SK-MEL-5 (cell line): ENCODE measurements at regions not wholly inside any gene's neighbourhood (a gene's known extent, or its start where the extent isn't known, plus 50 kb on each side); places are given as distances from the start of the nearest gene placed in this dataset.

Experiments
- DNase-seq: peaks from one replicate; pipeline ENCODE4 v3.0.0-alpha.2; 2016; ENCODE audit warnings: low read depth, low spot score
- in situ Hi-C: cut with HindIII; loops from 2 replicates; pipeline ENCODE4 v1.10.0; 2016; ENCODE audit warnings: low sequenced_read_pairs, high pct_unique_total_duplicates, low pct_unique_long_range_greater_than_20kb

DNA sequence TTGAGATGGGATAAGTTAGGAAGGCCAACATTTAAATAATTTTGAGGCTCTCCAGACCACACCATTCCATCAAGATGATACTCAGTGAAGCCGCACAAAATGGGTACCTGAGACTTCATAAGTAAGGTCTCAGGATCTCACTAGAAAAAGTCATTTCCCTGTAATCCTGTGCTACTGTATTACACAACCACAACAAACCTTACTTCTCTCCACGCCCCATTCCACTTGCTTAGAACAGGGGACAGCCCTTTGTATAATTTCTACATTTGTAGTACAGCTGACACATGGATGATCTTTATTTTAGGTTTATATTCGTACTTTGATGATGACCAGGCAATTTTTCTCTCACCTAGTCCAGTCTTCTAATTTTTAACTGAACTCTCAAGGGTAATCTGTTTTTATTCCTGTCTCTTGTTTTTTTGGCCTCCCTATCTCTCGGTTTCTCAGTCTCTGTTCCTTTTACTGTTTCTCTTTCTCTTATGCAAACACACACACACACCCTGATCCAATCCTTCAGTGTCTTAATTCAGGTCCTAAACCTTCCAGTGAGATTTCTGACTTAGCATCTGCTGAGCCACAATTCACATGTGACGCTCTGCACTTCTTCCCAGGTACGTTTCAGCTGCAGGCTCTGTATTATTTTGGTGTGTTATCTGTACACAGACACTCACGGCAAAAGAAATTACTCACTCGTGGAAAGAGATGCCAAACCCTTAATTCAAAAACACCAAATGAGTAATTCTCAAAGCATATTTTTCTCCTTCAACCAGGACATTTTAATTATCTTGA lies 223.2 kb upstream of the THBS1 start:
- DNase-seq: no peak

DNA sequence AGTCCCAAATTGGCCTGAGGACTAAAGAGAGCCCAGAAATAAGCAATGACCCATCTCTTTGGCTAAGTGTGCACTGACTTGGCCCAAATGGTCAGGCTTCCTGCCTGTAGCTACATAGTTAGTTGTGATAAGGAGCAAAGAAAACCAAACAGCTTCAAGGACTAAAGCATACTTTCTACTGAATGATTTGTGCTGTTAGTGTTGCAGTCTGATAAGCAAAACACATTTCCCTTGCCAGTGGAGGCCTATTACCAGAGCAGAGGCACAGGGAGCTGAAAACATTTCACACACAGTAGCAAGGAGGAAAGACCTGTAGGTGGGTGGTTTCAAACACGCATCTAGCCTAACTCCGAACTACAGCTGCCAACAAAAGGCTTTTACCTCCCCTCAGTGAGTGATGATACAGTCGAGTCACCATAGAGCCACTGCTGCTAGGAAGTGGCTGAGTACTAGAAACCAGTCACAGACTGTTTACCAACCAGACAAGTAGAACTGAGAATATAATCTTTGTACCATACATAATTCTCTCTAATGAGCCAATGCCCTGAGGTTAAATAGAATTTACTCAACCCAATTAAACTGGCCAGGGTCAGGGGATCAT lies 222.3 kb upstream of the THBS1 start:
- DNase-seq: no peak
- in situ Hi-C loops: no loop called here

More for the DNA sequence above, 223.2 kb upstream of the THBS1 start:
- in situ Hi-C loops: no loop called here

GRCh38 chr15:39359771-39360170 lies 221.1 kb upstream of the THBS1 start:
- in situ Hi-C loops: no loop called here
- no peak for DNase-seq

DNA sequence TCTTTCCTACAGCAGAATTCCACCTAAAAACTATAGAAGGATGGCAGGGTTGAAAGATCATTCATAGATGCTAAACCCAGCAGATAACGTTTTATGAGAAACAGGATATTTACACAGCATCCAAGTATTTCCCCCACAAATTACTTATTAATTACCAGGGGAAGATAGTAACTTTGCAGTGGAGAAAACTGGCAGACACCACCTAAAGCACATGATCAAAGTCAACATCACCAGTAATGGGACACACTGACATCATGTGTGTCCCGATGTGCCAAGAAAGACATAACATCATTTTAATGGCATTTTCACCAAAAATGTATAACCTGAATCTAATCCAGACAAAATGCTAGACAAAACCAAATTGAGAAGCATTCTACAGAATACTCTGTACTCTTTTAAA lies 220.4 kb upstream of the THBS1 start:
- DNase-seq: no peak
- in situ Hi-C loops: no loop called here

DNA sequence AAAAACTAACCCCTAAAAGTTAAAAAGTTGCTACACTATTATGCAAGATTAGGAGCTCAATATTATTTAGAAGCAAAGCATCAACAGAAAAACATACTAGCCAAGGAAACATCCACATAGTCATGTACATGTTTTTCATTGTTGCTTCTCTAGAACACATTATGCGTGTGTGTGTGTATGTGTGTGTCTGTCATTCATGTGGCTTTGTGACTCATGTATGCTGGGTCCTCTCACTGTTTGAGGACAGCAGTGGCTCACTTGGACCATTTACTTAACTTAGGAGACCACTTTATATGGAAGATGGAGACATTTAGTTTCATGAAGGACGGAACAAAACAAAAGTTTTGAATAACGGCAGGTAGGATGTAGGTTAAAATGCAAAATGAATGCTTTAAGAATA lies 219.4 kb upstream of the THBS1 start:
- in situ Hi-C loops: no loop called here
- DNase-seq: no peak

GRCh38 chr15:39362821-39363561 lies 217.9 kb upstream of the THBS1 start:
- no peak for DNase-seq
- in situ Hi-C loops: no loop called here

GRCh38 chr15:39363761-39364586 lies 216.9 kb upstream of the THBS1 start:
- no peak for DNase-seq
- in situ Hi-C loops: no loop called here

DNA sequence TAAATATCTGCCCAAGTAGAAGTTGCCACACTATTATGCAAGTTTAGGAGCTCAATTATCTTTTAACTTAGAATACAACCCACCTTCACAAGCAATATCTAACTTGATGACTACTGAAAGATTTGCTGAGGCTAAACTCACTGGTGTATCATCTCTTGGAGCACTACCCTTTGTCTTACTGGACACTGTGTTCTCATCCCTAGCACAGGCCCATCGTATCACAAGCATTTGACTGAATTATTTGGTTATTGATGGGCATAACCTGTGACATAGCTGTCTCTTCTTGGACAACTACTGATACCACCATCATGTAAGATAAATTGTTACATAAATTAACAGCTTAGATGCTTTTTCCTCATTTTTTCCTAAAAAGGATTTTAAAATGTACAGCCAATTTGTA lies 216.2 kb upstream of the THBS1 start:
- no peak for DNase-seq

DNA sequence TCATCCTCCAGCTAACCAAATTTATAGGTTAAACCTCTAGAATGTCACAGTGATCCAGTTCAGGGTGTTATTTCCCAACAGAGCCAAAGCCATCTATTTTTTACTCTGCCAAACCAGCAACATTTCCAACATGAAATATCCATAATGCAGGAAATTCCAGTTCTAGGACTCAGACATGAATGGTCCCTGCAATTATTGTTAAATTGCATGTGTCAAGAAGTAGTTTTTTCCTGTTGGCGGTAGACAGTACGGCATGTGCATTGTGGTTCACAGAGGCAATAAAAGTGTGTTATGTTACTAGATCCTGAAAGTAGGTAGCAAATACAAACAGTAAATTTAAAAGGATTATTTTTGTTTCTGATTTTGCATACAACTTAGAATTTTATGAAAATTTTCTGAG lies 215.7 kb upstream of the THBS1 start:
- in situ Hi-C loops: no loop called here
- no peak for DNase-seq

More for the DNA sequence above, 216.2 kb upstream of the THBS1 start:
- in situ Hi-C loops: no loop called here

- no peak for DNase-seq
- in situ Hi-C loops: no loop called here
These were observed 215.0 kb upstream of the THBS1 start for GRCh38 chr15:39365873-39366272.

- in situ Hi-C loops: no loop called here
- no peak for DNase-seq
These were observed 213.3 kb upstream of the THBS1 start for GRCh38 chr15:39367596-39367995.

DNA sequence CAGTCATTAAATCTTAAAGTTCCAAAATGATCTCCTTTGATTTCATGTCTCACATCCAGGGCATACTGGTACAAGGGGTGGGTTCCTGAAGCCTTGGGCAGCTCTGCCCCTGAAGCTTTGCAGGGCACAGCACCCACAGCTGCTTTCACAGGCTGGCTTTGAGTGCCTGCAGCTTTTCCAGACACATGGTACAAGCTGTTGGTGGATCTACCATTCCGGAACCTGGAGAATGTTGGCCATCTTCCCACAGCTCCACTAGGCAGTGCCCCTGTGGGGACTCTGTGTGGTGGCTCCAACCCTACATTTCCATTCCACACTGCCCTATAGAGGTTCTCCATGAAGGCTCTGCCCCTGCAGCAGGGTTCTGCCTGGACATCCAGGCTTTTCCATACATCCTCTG lies 211.1 kb upstream of the THBS1 start:
- DNase-seq: no peak
- in situ Hi-C loops: no loop called here

DNA sequence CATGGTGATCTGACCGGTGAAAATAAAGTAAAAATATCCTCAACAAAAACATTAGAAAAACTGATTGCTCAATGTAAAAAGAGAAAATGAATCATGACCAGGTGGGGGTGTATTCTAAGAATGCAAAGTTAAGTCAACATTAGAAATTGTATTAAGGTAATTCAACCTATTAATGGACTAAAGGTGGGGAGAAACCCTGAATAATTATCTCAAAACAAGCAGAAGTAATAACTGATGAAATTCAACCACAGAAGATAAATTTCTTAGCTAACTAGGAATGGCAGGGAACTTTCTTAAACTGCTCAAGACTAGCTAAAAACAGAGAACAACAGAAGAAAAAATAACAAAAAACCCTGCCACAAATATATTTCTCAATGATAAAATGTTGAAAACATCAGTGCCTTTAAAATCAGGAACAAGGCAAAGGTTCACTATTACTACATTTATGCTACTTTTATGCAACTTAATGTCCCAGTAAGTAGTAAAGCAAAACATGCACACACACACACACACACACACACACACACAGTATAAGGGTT lies 204.4 kb upstream of the THBS1 start:
- DNase-seq: no peak
- in situ Hi-C loops: no loop called here

DNA sequence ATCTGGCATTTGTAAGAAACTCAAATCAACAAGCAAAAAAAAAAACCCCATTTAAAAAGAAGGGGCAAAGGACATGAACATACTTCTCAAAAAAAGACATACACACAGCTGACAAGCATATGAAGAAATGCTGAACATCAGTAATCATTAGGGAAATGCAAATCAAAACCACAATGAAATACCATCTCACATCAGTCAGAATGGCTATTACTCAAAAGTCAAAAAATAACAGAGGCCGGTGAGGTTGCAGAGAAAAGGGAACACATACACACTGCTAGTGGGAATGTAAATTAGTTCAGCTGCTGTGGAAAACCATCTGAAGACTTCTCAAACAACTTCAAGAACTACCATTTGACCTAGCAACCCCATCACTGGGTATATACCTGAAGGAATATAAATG lies 199.4 kb upstream of the THBS1 start:
- DNase-seq: no peak
- in situ Hi-C loops: no loop called here

DNA sequence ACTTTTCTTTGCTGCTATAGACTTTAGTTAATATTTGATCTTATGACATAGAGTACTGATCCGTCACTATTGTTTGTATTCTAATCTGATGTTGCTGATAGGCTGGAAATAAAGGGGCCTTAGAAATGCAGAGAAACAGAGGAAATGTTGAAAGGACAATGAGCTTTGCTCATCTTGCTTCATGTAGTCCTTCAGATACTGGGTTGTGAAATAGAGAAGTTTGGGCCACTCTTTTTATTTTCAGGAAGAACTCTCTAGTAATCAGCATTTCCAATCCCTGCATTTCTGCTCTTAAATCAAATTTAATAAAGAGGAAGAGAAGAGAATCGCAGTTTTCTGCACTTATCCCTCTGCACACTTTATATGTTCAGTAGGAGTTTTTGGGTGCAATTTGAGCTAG lies 192.8 kb upstream of the THBS1 start:
- in situ Hi-C loops: no loop called here
- no peak for DNase-seq

GRCh38 chr15:39391230-39391629 lies 189.6 kb upstream of the THBS1 start:
- in situ Hi-C loops: no loop called here
- no peak for DNase-seq

- in situ Hi-C loops: no loop called here
- DNase-seq: no peak
These were observed 188.3 kb upstream of the THBS1 start for GRCh38 chr15:39392469-39393047.
